HepG2 (cell line): ENCODE measurements at regions not wholly inside any gene's neighbourhood (a gene's known extent, or its start where the extent isn't known, plus 50 kb on each side); places are given as distances from the start of the nearest gene placed in this dataset.

ENCODE experiments used
- ATF7 ChIP-seq, 2 experiments: fragments of 450-650 bp in 1 of 2; sonication (generic) in 1 of 2; formaldehyde crosslinking in 1 of 2; IDR thresholded peaks; 2 replicates each; pipeline versions ENCODE4 v1.4.0 to v1.6.1; 2016 to 2020; ENCODE audit warnings: antibody characterized with exemption in 1 of 2, mild to moderate bottlenecking in 1 of 2, missing genetic modification reagents in 1 of 2
- CTCF ChIP-seq: sonication (generic); formaldehyde crosslinking; IDR thresholded peaks from 2 replicates; pipeline ENCODE4 v1.5.0; 2020; ENCODE audit warnings: mild to moderate bottlenecking, missing genetic modification reagents, moderate library complexity
- HDAC2 ChIP-seq: sonication (generic); formaldehyde crosslinking; IDR thresholded peaks from 2 replicates; pipeline ENCODE4 v1.4.0; 2020; ENCODE audit warnings: missing genetic modification reagents
- HOXA7 ChIP-seq: sonication (generic); formaldehyde crosslinking; IDR thresholded peaks from 2 replicates; pipeline ENCODE4 v1.8.1; 2022; ENCODE audit warnings: mild to moderate bottlenecking, missing genetic modification reagents, moderate library complexity
- KDM5B ChIP-seq: sonication (generic); formaldehyde crosslinking; IDR thresholded peaks from 2 replicates; pipeline ENCODE4 v1.4.0; 2020; ENCODE audit warnings: missing genetic modification reagents, mild to moderate bottlenecking, borderline replicate concordance
- KIAA2018 ChIP-seq: sonication (generic); formaldehyde crosslinking; IDR thresholded peaks from 2 replicates; pipeline ENCODE4 v1.5.0; 2020; ENCODE audit warnings: mild to moderate bottlenecking, missing genetic modification reagents, borderline replicate concordance
- PLSCR1 ChIP-seq: sonication (generic); formaldehyde crosslinking; IDR thresholded peaks from 2 replicates; pipeline ENCODE4 v1.5.0; 2020; ENCODE audit warnings: missing genetic modification reagents, mild to moderate bottlenecking, borderline replicate concordance
- POLR2A ChIP-seq, 2 experiments: IDR thresholded peaks; 2 replicates each; pipeline ENCODE4 v1.6.1; 2011; ENCODE audit warnings: low read depth in 2 of 2, low read length in 2 of 2, mild to moderate bottlenecking in 1 of 2, moderate library complexity in 1 of 2; ENCODE audit not compliant: insufficient read depth in 1 of 2
- RAD21 ChIP-seq: fragments of 450-650 bp; formaldehyde crosslinking; IDR thresholded peaks from 2 replicates; pipeline ENCODE4 v1.5.0; 2020; ENCODE audit warnings: mild to moderate bottlenecking
- SMAD9 ChIP-seq: sonication (generic); formaldehyde crosslinking; IDR thresholded peaks from 2 replicates; pipeline ENCODE4 v1.5.1; 2020; ENCODE audit warnings: mild to moderate bottlenecking, missing genetic modification reagents
- ZNF549 ChIP-seq: sonication (generic); formaldehyde crosslinking; IDR thresholded peaks from 2 replicates; pipeline ENCODE4 v1.5.0; 2020; ENCODE audit warnings: missing genetic modification reagents

GRCh38 chr20:52086878-52087277 is 104.7 kb downstream of the ZFP64 start:
- TF ChIP-seq CTCF (CRISPR knock-in tag): no peak
- no peak for TF ChIP-seq HDAC2 (CRISPR knock-in tag)
- TF ChIP-seq KIAA2018 (CRISPR knock-in tag): no peak
- TF ChIP-seq SMAD9: no peak
- TF ChIP-seq RAD21 (CRISPR knock-in tag): no peak
- no peak for TF ChIP-seq ATF7 (IDR thresholded peaks at IDR 0.05)
- no peak for TF ChIP-seq ATF7 (CRISPR knock-in tag; IDR thresholded peaks at IDR 0.05)
- no peak for TF ChIP-seq KDM5B (CRISPR knock-in tag)
- TF ChIP-seq PLSCR1: no peak
- TF ChIP-seq HOXA7: no peak
- no peak for TF ChIP-seq POLR2A (IDR thresholded peaks at IDR 0.05; ENCODE audit: insufficient read depth in 1 of 2, low read depth in 2 of 2, low read length in 2 of 2)
- no peak for TF ChIP-seq ZNF549 (CRISPR knock-in tag)
